HCT116 (cell line): ENCODE measurements at regions not wholly inside any gene's neighbourhood (a gene's known extent, or its start where the extent isn't known, plus 50 kb on each side); places are given as distances from the start of the nearest gene placed in this dataset.

Experiments used
- ATAC-seq: fragments of 200-7000 bp; cut with Tn5 transposase; 2 replicates; pipeline ENCODE4 v1.9.1; 2020; ENCODE audit warnings: mild to moderate bottlenecking, moderate library complexity
- BruUV-seq: library from RNA; stranded (reverse); fragments of 400-500 nt; replicated peaks from 2 replicates; lab custom pipeline; 2021; lab: Mats Ljungman, UMichigan
- CTCF ChIA-PET: fragments of 300-600 bp; sonication (Branson Sonifier 250); formaldehyde crosslinking; loops from one replicate; lab custom pipeline; 2021; ENCODE audit warnings: antibody characterized with exemption; lab: Charles Lee
- POLR2A ChIA-PET: fragments of 300-600, 350-600 bp; sonication (Branson Sonifier 250); formaldehyde crosslinking; loops from one replicate; lab custom pipeline; 2021; ENCODE audit warnings: antibody characterized with exemption; lab: Charles Lee
- RAD21 ChIA-PET, 2 experiments: fragments of 300-600 bp; sonication (Branson Sonifier 250); formaldehyde crosslinking; loops; one replicate each; lab custom pipeline; 2023; ENCODE audit warnings: low total read pairs in 2 of 2; ENCODE audit not compliant: uncharacterized antibody in 2 of 2, unreplicated experiment in 2 of 2, low non-redundant PET in 1 of 2; lab: Charles Lee
- DNase-seq: peaks from one replicate; pipeline ENCODE4 v3.0.0-alpha.2; 2010; ENCODE audit warnings: low read depth, low spot score
- H2AFZ ChIP-seq: fragments of 200-600 bp; shearing (Covaris generic), sonication (generic); 2 replicates; pipeline ENCODE4 v1.6.1; 2017; ENCODE audit warnings: low read depth, mixed run types, mixed read lengths, antibody characterized with exemption, low read length; ENCODE audit not compliant: poor library complexity, severe bottlenecking
- H3K27ac ChIP-seq: 2 replicates; pipeline ENCODE4 v1.5.1; 2012; ENCODE audit warnings: low read depth, low read length
- H3K27me3 ChIP-seq: fragments of 200-600 bp; sonication (generic); 2 replicates; pipeline ENCODE4 v1.6.1; 2016; ENCODE audit warnings: mixed run types, low read length, mixed read lengths; ENCODE audit not compliant: insufficient read depth
- H3K36me3 ChIP-seq, 2 experiments: fragments of 200-500 bp in 1 of 2; fragments of 200-600 bp in 1 of 2; sonication (Bioruptor generic) in 1 of 2; sonication (generic) in 1 of 2; 2 replicates each; pipeline versions ENCODE4 v1.5.1 to v1.6.1; 2014 to 2016; ENCODE audit warnings: low read length in 2 of 2, inconsistent platforms in 1 of 2, mixed read lengths in 1 of 2, mixed run types in 1 of 2; ENCODE audit not compliant: insufficient read depth in 2 of 2, control insufficient read depth in 1 of 2
- H3K4me1 ChIP-seq, 2 experiments: fragments of 200-600 bp in 1 of 2; sonication (generic) in 1 of 2; 2 replicates each; pipeline versions ENCODE4 v1.5.1 to v1.6.1; 2012 to 2017; ENCODE audit warnings: low read length in 2 of 2, inconsistent platforms in 1 of 2, mild to moderate bottlenecking in 1 of 2, mixed read lengths in 1 of 2, mixed run types in 1 of 2, moderate library complexity in 1 of 2; ENCODE audit not compliant: insufficient read depth in 2 of 2, control insufficient read depth in 1 of 2
- H3K4me2 ChIP-seq: fragments of 200-600 bp; sonication (generic); 2 replicates; pipeline ENCODE4 v1.6.1; 2017; ENCODE audit warnings: mixed run types, low read length, mixed read lengths
- H3K4me3 ChIP-seq, 2 experiments: fragments of 200-600 bp in 1 of 2; sonication (generic) in 1 of 2; replicated peaks in 1 of 2; 2 replicates each; pipeline ENCODE4 v1.5.1; 2011 to 2016; ENCODE audit warnings: low read length in 2 of 2, control low read depth in 1 of 2, low read depth in 1 of 2, mild to moderate bottlenecking in 1 of 2, mixed read lengths in 1 of 2, mixed run types in 1 of 2
- H3K79me2 ChIP-seq: fragments of 200-600 bp; sonication (generic); 2 replicates; pipeline ENCODE4 v1.6.1; 2017; ENCODE audit warnings: mild to moderate bottlenecking, mixed run types, low read length, moderate library complexity, mixed read lengths; ENCODE audit not compliant: insufficient read depth
- H3K9ac ChIP-seq: fragments of 200-600 bp; sonication (generic); 2 replicates; pipeline ENCODE4 v1.6.1; 2016; ENCODE audit warnings: low read length, mixed read lengths
- H3K9me2 ChIP-seq: fragments of 200-600 bp; sonication (generic), shearing (Covaris generic); 2 replicates; pipeline ENCODE4 v1.6.1; 2017; ENCODE audit warnings: mixed run types, mild to moderate bottlenecking, moderate library complexity; ENCODE audit not compliant: insufficient read depth
- H3K9me3 ChIP-seq, 2 experiments: fragments of 200-500 bp in 1 of 2; fragments of 200-600 bp in 1 of 2; sonication (Bioruptor generic) in 1 of 2; sonication (generic) in 1 of 2; 2 replicates each; pipeline ENCODE4 v1.6.1; 2014 to 2017; ENCODE audit warnings: low read length in 2 of 2, mixed read lengths in 2 of 2, inconsistent platforms in 1 of 2, low read depth in 1 of 2, mild to moderate bottlenecking in 1 of 2, mixed run types in 1 of 2, moderate library complexity in 1 of 2; ENCODE audit not compliant: control insufficient read depth in 1 of 2, insufficient read depth in 1 of 2
- H4K20me1 ChIP-seq: fragments of 200-600 bp; sonication (generic), shearing (Covaris generic); 2 replicates; pipeline ENCODE4 v1.6.1; 2017; ENCODE audit warnings: mixed run types, mild to moderate bottlenecking, moderate library complexity; ENCODE audit not compliant: insufficient read depth
- CBX3 ChIP-seq: IDR thresholded peaks from 2 replicates; pipeline ENCODE4 v1.6.1; 2012; ENCODE audit warnings: low read depth
- ELF1 ChIP-seq: IDR thresholded peaks from 2 replicates; pipeline ENCODE4 v1.6.1; 2012; ENCODE audit warnings: low read depth, borderline replicate concordance
- EZH2 ChIP-seq: fragments of 200-600 bp; sonication (generic); IDR thresholded peaks from 2 replicates; pipeline ENCODE4 v1.6.1; 2017; ENCODE audit warnings: antibody characterized with exemption, mixed run types
- EZH2phosphoT487 ChIP-seq: fragments of 200-600 bp; IDR thresholded peaks from 2 replicates; pipeline ENCODE4 v1.6.1; 2018; ENCODE audit warnings: antibody characterized with exemption, borderline replicate concordance
- JUND ChIP-seq: IDR thresholded peaks from 2 replicates; pipeline ENCODE4 v1.6.1; 2012
- MAX ChIP-seq: IDR thresholded peaks from 2 replicates; pipeline ENCODE4 v1.6.1; 2012
- POLR2A ChIP-seq: IDR thresholded peaks from 2 replicates; pipeline ENCODE4 v1.7.0; 2011; ENCODE audit warnings: borderline replicate concordance; ENCODE audit not compliant: insufficient read depth, insufficient read length; ENCODE audit errors: extremely low read depth
- POLR2AphosphoS5 ChIP-seq: IDR thresholded peaks from 2 replicates; pipeline ENCODE4 v1.6.1; 2011; ENCODE audit warnings: mild to moderate bottlenecking, low read depth, low read length, moderate library complexity
- RAD21 ChIP-seq: IDR thresholded peaks from 2 replicates; pipeline ENCODE4 v1.6.1; 2012; ENCODE audit warnings: low read depth, mild to moderate bottlenecking
- SIN3A ChIP-seq: IDR thresholded peaks from 2 replicates; pipeline ENCODE4 v1.6.1; 2012; ENCODE audit warnings: low read depth
- SP1 ChIP-seq: IDR thresholded peaks from 2 replicates; pipeline ENCODE4 v1.6.1; 2012; ENCODE audit warnings: low read depth
- SRF ChIP-seq: IDR thresholded peaks from 2 replicates; pipeline ENCODE4 v1.6.1; 2012; ENCODE audit warnings: low read depth
- intact Hi-C: fragments of 100-400 bp; cut with micrococcal nuclease; formaldehyde crosslinking; loops from 2 replicates; pipeline ENCODE4 v1.10.0; 2022
- TF ChIP-seq, protein P1 (sequence below): IDR thresholded peaks from 2 replicates; pipeline ENCODE4 v1.6.1; 2012; ENCODE audit warnings: low read depth

DNA sequence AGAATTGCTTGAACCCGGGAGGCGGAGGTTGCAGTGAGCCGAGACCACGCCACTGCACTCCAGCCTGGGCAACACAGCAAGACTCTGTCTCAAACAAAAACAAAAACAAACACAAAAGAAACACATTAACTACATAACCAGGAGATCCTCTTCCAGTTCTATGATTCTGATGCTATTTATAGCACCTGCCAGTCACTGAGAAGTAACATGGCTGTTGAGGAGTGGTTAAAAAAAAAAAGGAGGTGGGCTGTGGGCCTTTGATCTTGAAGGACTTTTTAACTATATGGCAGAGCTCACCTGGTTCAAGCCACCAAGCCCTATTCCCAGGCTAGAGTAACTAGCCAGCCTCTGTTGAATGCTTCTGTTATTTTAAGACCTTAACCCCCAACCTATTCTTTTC, 148.8 kb downstream of the ZBTB18 start:
- ChIA-PET CTCF (no interaction called here), POLR2A (no interaction called here)
- no peaks in the 10 kb centered on the region for H3K27me3 ChIP-seq

GRCh38 chr1:244200596-244200995, 149.5 kb downstream of the ZBTB18 start:
- ATAC-seq (no peak), DNase-seq (no peak)
- Histone ChIP-seq H3K4me3 (no peak overlapping the region), H3K4me2 (no peak overlapping the region), H3K27me3 (no peaks in the 10 kb centered on the region), H3K9me3 (no peaks in the 10 kb centered on the region), H3K79me2 (no peaks in the 10 kb centered on the region), H3K9me2 (no peaks in the 10 kb centered on the region), H3K27ac (no peak overlapping the region), H2AFZ (no peak overlapping the region), H3K36me3 (no peaks in the 10 kb centered on the region), H3K4me1 (no peaks in the 10 kb centered on the region), H3K9ac (no peak overlapping the region), H4K20me1 (no peaks in the 10 kb centered on the region)
- no TSS peak for BruUV-seq
- ChIA-PET CTCF (no interaction called here), RAD21 (no interaction called here), POLR2A (no interaction called here)
- intact Hi-C loops, result no loop called here
- TF ChIP-seq CBX3 (no peak), POLR2A (no peak), MAX (no peak), EZH2 (no peak), POLR2AphosphoS5 (no peak), JUND (no peak), EZH2phosphoT487 (no peak), RAD21 (no peak), SP1 (no peak), SRF (no peak)
- TF ChIP-seq, protein P1, sequence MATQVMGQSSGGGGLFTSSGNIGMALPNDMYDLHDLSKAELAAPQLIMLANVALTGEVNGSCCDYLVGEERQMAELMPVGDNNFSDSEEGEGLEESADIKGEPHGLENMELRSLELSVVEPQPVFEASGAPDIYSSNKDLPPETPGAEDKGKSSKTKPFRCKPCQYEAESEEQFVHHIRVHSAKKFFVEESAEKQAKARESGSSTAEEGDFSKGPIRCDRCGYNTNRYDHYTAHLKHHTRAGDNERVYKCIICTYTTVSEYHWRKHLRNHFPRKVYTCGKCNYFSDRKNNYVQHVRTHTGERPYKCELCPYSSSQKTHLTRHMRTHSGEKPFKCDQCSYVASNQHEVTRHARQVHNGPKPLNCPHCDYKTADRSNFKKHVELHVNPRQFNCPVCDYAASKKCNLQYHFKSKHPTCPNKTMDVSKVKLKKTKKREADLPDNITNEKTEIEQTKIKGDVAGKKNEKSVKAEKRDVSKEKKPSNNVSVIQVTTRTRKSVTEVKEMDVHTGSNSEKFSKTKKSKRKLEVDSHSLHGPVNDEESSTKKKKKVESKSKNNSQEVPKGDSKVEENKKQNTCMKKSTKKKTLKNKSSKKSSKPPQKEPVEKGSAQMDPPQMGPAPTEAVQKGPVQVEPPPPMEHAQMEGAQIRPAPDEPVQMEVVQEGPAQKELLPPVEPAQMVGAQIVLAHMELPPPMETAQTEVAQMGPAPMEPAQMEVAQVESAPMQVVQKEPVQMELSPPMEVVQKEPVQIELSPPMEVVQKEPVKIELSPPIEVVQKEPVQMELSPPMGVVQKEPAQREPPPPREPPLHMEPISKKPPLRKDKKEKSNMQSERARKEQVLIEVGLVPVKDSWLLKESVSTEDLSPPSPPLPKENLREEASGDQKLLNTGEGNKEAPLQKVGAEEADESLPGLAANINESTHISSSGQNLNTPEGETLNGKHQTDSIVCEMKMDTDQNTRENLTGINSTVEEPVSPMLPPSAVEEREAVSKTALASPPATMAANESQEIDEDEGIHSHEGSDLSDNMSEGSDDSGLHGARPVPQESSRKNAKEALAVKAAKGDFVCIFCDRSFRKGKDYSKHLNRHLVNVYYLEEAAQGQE, result no peak

More for the DNA sequence above, 148.8 kb downstream of the ZBTB18 start:
- TF ChIP-seq POLR2A (no peak), EZH2phosphoT487 (no peak), ELF1 (no peak), SIN3A (no peak)
- TF ChIP-seq, protein P1, result no peak
- TF ChIP-seq, all 23 proteins: peak for 0
- H3K36me3 ChIP-seq, result no peaks in the 10 kb centered on the region
- H3K27ac ChIP-seq, result no peak overlapping the region
- RAD21 ChIA-PET, result no interaction called here
- ATAC-seq (no peak), DNase-seq (no peak)
- BruUV-seq, result no TSS peak
- H3K4me1 ChIP-seq, result no peaks in the 10 kb centered on the region
- H4K20me1 ChIP-seq, result no peaks in the 10 kb centered on the region
- no peaks in the 10 kb centered on the region for H3K9me3 ChIP-seq
- H3K79me2 ChIP-seq, result no peaks in the 10 kb centered on the region
- H3K9me2 ChIP-seq, result no peaks in the 10 kb centered on the region
- intact Hi-C loops, result no loop called here
- H3K9ac ChIP-seq, result no peak overlapping the region
- H3K4me3 ChIP-seq, result no peak overlapping the region
- H2AFZ ChIP-seq, result no peak overlapping the region
- H3K4me2 ChIP-seq, result no peak overlapping the region
